ENCODE measurements at regions not wholly inside any gene's neighbourhood (a gene's known extent, or its start where the extent isn't known, plus 50 kb on each side); places are given as distances from the start of the nearest gene placed in this dataset.

DNA sequence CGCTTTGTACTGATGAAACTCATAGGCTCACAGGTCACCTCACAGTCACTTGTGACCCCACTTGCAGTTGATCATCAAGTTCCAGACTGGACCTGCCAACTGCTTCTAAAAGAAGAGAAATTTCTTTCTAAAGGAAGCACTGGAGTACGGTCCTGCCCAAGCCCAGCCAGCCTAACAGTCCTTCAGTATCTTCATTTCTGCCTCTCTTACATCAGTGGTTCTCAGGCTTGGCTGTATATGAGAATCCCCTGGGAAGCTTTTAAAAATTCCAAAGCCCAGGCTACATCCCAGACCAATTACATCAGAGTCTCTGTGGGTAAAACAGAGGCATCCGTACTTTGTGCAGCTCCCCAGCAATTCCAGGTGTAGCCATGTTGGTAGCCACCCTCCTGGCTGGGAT, 282.1 kb downstream of the NFIB start:
- no peak for DNase-seq (ENCODE audit: low read depth)

DNA sequence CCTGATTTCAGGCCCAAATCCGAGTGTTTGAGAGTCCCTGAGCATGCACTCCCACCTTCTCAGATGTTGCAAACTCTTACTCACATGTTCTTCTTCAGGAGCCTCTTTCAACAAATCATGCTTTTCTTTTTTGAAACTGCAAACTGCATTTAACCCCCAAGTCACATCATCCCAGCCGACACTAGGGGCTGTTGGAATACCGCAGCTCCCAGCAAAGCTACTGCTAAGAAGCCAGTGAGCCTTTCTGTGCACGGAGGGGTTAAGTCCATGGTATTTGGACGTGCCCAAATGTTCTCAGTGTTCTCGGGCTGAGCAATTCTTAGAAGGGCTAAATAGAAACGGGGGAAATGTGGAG, 282.9 kb downstream of the NFIB start:
- DNase-seq (ENCODE audit: low read depth): peak; percentile 55

- DNase-seq (ENCODE audit: low read depth): peak; percentile 77
Observed at GRCh38 chr9:14030375-14031059, 283.4 kb downstream of the NFIB start.

- DNase-seq (ENCODE audit: low read depth): no peak
Observed at GRCh38 chr9:14029806-14030374, 284.1 kb downstream of the NFIB start.

DNA sequence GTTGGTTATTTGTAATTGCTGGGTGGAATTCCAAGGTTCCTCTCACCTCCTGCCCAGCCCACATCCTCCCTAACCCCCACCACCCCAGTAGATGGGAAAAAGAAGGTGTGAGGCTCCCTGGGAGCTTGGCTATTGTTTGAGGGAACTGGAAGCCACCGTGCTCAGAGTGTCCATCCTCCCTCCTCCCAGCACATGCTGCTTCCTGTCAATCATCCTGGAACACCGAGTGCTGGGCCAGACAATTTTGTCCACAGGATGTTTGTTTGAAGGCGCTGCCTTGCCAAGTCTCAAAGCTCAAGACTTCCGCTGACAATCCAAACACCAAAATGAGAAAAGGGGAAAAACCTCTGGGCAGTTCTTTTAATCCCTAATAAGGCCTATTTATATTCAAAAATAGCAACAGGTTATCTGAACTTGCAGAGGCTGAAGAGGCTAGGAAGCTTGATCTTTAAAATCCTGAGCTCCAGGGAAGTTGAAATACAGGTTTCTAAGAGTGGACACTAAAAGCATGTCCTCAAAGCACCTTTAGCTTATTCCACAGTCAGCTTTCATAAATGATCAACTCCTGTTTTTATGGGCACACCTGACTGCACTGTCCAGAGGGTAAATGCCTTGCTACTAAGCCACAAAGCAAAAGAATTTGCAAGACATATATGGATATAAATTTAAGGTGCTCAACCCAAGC, 286.7 kb downstream of the NFIB start:
- DNase-seq (ENCODE audit: low read depth): no peak

DNA sequence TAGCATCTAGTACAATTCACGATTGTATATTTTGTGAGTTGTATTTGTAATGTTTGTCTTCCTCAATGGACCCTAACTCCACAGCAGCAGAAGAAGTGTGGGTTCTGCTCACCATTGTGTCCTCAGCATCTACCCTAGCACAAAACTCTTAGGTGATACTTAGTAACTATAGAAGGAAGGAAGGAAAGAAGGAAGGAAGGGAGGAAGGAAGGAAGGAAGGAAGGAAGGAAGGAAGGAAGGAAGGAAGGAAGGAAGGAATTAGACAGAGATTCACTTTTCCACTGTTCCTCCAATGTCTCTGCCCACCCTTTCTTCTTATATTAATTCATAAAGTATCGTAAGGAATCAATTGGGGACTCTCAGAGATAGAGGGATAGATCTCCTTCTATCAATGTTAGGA, 288.2 kb downstream of the NFIB start:
- no peak for DNase-seq (ENCODE audit: low read depth)

- no peak for DNase-seq (ENCODE audit: low read depth)
Observed at GRCh38 chr9:14023285-14023684, 290.7 kb downstream of the NFIB start.

DNA sequence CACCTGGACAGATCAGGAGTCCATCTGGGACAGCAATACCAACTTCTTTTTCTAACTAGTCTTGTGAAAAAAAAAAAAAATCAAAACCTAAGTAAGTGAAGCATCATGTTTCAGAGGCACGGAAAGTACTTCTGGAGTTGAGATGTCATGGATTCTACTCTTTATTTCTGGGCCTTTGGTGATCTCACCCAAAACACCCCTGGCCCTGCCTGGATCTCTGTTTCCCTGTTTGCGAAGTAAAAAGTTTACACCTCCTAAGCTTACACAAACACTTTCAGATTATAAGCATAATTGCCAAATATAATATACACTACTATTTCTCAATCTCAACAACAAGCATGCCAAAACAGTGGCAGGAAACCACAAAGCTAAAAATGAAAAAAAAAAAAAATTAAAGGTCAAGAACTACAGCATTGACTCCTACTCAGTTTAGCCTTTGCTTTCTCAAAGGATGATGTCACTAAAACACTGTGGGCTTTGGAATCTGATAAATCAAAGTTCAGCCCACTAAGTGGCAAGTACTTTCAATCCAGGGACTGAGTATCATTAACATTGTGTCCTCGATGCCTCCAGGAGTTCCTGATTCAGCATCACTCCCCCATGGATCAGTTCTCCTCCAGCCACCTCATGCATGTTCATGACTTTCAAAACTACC, 291.9 kb downstream of the NFIB start:
- DNase-seq (ENCODE audit: low read depth): no peak

- DNase-seq (ENCODE audit: low read depth): peak; percentile 42
Observed at GRCh38 chr9:14018081-14018480, 295.9 kb downstream of the NFIB start.

- no peak for DNase-seq (ENCODE audit: low read depth)
Observed at GRCh38 chr9:14014744-14015143, 299.2 kb downstream of the NFIB start.

GRCh38 chr9:14014218-14014617, 299.7 kb downstream of the NFIB start:
- DNase-seq (ENCODE audit: low read depth): no peak

GRCh38 chr9:14011799-14012560, 302.0 kb downstream of the NFIB start:
- DNase-seq (ENCODE audit: low read depth): no peak

DNA sequence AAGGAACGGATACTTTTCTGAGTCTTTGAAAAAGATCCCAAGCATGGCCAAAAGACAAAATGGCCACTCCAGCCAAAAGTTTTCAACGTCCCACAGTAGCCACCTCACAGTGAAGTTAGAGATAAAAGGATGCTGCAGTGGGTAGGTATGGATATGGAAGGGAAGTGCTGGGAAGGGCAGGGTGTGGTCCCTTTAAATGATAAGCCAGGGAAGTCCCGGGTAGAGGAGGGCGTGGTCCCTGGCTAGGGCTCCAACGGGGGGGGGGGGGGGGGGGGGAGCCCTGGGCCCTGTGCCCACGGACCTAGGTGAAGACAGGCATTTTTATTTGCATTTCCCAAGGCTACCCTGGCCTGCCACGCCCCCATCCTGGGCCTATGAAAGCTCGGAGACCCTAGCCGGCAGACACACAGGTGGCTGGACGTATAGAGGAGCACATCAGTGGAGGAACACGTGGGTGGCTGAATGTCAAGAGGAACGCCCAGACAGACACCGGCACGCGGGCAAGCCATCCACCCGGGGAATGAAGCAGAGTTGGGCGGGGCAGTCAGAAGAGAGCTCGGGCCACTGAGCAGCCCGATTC, 306.7 kb downstream of the NFIB start:
- DNase-seq (ENCODE audit: low read depth): no peak

- DNase-seq (ENCODE audit: low read depth): no peak
Observed at GRCh38 chr9:14006386-14007187, 307.4 kb downstream of the NFIB start.

DNA sequence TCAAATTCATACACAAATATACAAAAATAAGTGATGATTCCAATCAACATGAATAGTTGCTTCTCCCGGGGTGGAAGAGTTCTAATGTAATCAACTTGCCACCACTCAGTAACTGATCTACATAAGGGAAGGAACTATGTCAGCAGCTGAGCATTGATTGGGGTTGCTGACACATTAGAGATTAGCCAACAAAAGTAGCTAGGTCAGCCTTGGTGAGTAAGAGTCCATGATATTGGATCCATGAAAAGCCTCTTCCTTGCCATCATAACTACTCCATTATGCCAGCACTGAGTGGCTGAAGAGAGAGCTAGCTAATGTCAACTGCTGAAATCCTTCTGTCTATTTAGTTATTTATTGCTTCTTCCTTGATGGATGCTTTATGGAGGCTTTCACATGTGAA, 309.8 kb downstream of the NFIB start:
- no peak for DNase-seq (ENCODE audit: low read depth)

GRCh38 chr9:13994240-13994639, 319.7 kb downstream of the NFIB start:
- no peak for DNase-seq (ENCODE audit: low read depth)

GRCh38 chr9:13993632-13994185, 320.2 kb downstream of the NFIB start:
- no peak for DNase-seq (ENCODE audit: low read depth)

DNA sequence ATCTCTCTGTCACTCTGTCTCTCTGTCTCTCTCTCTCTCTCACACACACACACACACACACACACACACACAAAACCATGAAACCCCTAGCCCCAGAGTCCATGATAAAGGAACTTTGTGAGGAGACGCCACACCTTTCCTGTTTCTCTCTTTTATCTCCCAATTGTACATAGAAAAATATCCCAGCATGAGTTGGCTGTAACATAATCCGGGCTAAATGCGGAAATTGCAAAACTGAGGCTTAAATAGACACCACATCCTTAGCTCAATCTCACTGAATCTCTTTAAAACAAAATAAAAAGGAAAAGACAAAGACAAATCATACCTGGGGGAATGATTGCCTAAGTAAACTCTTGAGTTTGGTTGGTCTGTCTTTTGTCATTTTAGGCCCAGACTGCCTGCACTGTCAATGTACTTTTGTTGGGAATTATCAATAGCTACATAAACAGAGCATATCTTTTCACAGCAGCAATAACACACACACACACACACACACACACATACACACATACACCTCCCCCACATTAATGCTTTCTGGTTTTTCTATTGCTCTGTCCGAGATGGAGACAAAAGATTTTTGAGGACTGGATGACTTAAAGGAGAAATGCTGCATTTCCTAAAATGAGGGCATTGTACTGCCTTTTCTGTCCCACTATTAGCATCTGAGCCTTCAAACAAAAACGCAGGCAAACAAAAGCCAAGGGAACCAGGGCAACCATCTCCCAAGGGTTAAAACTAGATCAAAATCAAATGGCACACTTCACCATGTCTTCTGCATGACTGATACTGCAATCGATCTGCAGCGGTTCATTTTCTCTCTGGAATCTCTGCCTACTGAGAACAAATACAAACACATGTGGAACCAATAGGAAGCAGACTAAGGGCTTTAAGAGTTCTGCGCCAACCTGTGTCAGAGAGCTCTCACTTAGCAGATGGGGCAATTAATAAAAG, 321.5 kb downstream of the NFIB start:
- no peak for DNase-seq (ENCODE audit: low read depth)

DNA sequence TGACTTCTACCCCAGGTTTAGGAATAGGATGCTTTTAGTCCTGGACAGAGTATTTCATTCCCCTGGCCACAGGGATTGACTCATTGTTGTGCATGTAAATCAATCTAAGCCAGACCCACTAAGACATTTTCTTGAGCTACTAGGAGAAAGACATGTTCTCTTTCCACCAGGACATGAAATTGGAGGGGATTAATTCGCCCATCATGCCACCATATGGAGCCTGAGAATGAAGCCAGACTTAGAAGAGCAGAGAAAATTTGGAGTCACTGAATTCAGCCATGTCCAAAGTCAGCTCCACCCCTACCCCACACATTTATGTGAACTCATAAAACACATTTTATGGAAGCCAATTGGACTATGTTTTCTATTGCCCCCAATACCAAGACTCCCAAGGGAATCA, 322.5 kb downstream of the NFIB start:
- DNase-seq (ENCODE audit: low read depth): no peak

Data from RPMI7951 (cell line).